Colonic mucosa (tissue), 4 donors: ENCODE measurements at regions not wholly inside any gene's neighbourhood (a gene's known extent, or its start where the extent isn't known, plus 50 kb on each side); places are given as distances from the start of the nearest gene placed in this dataset.

ENCODE experiments used
- DNase-seq: peaks from one replicate; pipeline ENCODE4 v3.0.0-alpha.2; 2020
- H3K27ac ChIP-seq: fragments of 200-600 bp; one replicate; pipeline ENCODE4 v1.8.0; 2021
- H3K27me3 ChIP-seq: fragments of 200-600 bp; one replicate; pipeline ENCODE4 v1.8.0; 2021
- H3K36me3 ChIP-seq: fragments of 200-600 bp; one replicate; pipeline ENCODE4 v1.8.0; 2021
- H3K4me1 ChIP-seq: fragments of 200-600 bp; one replicate; pipeline ENCODE4 v1.8.0; 2021; ENCODE audit warnings: mild to moderate bottlenecking
- H3K4me3 ChIP-seq: fragments of 200-600 bp; one replicate; pipeline ENCODE4 v1.8.0; 2021
- H3K9ac ChIP-seq, 2 donors: one replicate each; pipeline ENCODE4 v1.7.0; 2013; ENCODE audit warnings: control low read depth in 2 of 2, low read depth in 2 of 2, low read length in 2 of 2
- H3K9me3 ChIP-seq: fragments of 200-600 bp; one replicate; pipeline ENCODE4 v1.8.0; 2021
- CTCF ChIP-seq: fragments of 200-600 bp; IDR thresholded peaks from one replicate; pipeline ENCODE4 v1.8.0; 2022; ENCODE audit warnings: antibody characterized with exemption, mild to moderate bottlenecking
- intact Hi-C: fragments of 100-400 bp; cut with DNase I; formaldehyde crosslinking; loops from one replicate; pipeline ENCODE4 v1.14.1; 2022
- donor health status: healthy.
- donor health status: DM: no; HTN: no; CAD: no.
- donor health status: DM: no; HTN: no; CAD: no.

- no peak overlapping the region for H3K9ac ChIP-seq
- no peaks in the 10 kb centered on the region for H3K9me3 ChIP-seq
- TF ChIP-seq CTCF, result no peak
- H3K4me3 ChIP-seq, result no peak overlapping the region
- DNase-seq, result no peak
- no peaks in the 10 kb centered on the region for H3K4me1 ChIP-seq
- intact Hi-C loops, result no loop called here
- H3K27ac ChIP-seq, result no peak overlapping the region
- no peaks in the 10 kb centered on the region for H3K27me3 ChIP-seq
- no peaks in the 10 kb centered on the region for H3K36me3 ChIP-seq
These were observed 82.2 kb downstream of the FZD1 start for GRCh38 chr7:91346426-91346825.

GRCh38 chr7:91347290-91347689, 83.1 kb downstream of the FZD1 start:
- Histone ChIP-seq H3K27me3 (no peaks in the 10 kb centered on the region), H3K9me3 (no peaks in the 10 kb centered on the region), H3K4me3 (no peak overlapping the region), H3K4me1 (no peaks in the 10 kb centered on the region), H3K27ac (no peak overlapping the region), H3K9ac (no peak overlapping the region), H3K36me3 (no peaks in the 10 kb centered on the region)
- TF ChIP-seq CTCF, result no peak
- intact Hi-C loops, result no loop called here
- no peak for DNase-seq

- Histone ChIP-seq H3K4me3 (no peak overlapping the region), H3K9me3 (no peaks in the 10 kb centered on the region), H3K4me1 (no peaks in the 10 kb centered on the region), H3K9ac (no peak overlapping the region), H3K36me3 (no peaks in the 10 kb centered on the region), H3K27ac (no peak overlapping the region), H3K27me3 (no peaks in the 10 kb centered on the region)
- intact Hi-C loops, result no loop called here
- DNase-seq, result no peak
- TF ChIP-seq CTCF, result no peak
These were observed 84.5 kb downstream of the FZD1 start for GRCh38 chr7:91348711-91349110.

- no peak overlapping the region for H3K4me3 ChIP-seq
- no peak overlapping the region for H3K9ac ChIP-seq
- no peaks in the 10 kb centered on the region for H3K36me3 ChIP-seq
- no peak for TF ChIP-seq CTCF
- H3K4me1 ChIP-seq, result no peaks in the 10 kb centered on the region
- H3K9me3 ChIP-seq, result no peaks in the 10 kb centered on the region
- intact Hi-C loops, result no loop called here
- DNase-seq, result no peak
- no peaks in the 10 kb centered on the region for H3K27me3 ChIP-seq
- no peak overlapping the region for H3K27ac ChIP-seq
These were observed 87.1 kb downstream of the FZD1 start for GRCh38 chr7:91351374-91351773.

DNA sequence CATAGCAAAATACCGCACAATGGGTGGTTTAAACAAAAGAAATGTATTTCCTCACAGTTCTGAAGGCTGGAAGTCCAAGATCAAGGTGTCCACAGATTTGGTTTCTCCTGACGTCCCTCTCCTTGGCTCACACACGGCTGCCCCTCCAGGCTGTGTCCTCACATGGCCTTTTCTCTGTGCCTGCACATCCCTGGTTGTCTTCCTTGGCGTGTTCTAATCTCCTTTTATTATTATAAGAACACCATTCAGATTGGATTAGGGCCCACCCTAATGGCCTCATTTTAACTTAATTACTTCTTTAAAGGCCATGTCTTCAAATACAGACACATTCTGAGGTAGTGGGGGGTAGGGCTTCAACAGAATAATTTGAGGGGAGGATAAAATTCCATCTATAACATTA, 87.9 kb downstream of the FZD1 start:
- TF ChIP-seq CTCF, result no peak
- Histone ChIP-seq H3K27ac (no peak overlapping the region), H3K9me3 (no peaks in the 10 kb centered on the region), H3K27me3 (no peaks in the 10 kb centered on the region), H3K4me3 (no peak overlapping the region), H3K4me1 (no peaks in the 10 kb centered on the region), H3K36me3 (no peaks in the 10 kb centered on the region), H3K9ac (no peak overlapping the region)
- intact Hi-C loops, result no loop called here
- DNase-seq, result no peak

DNA sequence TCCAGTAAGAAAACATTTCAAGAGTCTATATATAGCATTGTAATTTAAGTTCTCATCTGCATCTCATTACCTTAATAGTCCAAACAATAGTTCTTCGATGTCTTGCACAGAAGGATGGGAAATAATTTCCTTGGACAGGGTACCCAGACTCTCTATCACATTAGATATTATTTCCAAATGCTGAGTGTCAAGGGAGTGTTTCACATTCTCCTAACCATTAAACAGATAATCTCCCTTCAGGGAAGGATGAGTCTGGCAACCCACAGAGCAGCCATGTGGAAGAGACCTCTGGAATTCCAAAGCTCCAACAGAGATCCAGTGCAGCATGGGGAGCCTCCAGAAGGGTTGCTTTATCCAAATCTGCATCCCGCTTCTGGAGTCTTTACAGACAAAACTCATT, 89.6 kb downstream of the FZD1 start:
- Histone ChIP-seq H3K36me3 (no peaks in the 10 kb centered on the region), H3K9me3 (no peaks in the 10 kb centered on the region), H3K4me3 (no peak overlapping the region), H3K4me1 (no peaks in the 10 kb centered on the region), H3K9ac (no peak overlapping the region), H3K27me3 (no peaks in the 10 kb centered on the region), H3K27ac (no peak overlapping the region)
- TF ChIP-seq CTCF, result no peak
- no peak for DNase-seq
- intact Hi-C loops, result no loop called here
